ENCODE measurements at regions not wholly inside any gene's neighbourhood (a gene's known extent, or its start where the extent isn't known, plus 50 kb on each side); places are given as distances from the start of the nearest gene placed in this dataset.

DNA sequence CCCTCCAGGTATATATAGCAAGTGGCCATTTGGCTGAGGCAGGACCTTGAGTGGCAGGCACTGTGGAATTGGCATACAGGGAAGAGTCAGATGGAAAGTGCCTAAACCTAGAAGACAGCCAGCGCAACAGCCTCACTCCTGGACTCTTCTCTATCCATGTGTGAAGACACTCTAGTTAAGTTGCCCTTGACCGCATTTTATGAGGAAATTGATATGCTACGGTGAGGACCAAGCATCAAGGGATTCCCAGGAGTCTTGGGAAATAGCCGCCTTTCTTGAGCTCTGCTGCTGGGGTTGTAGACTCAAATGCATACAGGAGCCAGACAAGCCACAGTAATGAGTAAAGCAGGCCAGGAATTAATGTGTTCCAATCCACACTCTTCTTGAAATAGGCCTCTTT, 145.9 kb upstream of the KAZN start:
- in situ Hi-C loops (cut with MboI; ENCODE audit: low pct_unique_long_range_greater_than_20kb, low sequenced_read_pairs, unreplicated experiment), result no loop called here
- no peak for DNase-seq (ENCODE audit: low spot score)
- TF ChIP-seq, protein P1, sequence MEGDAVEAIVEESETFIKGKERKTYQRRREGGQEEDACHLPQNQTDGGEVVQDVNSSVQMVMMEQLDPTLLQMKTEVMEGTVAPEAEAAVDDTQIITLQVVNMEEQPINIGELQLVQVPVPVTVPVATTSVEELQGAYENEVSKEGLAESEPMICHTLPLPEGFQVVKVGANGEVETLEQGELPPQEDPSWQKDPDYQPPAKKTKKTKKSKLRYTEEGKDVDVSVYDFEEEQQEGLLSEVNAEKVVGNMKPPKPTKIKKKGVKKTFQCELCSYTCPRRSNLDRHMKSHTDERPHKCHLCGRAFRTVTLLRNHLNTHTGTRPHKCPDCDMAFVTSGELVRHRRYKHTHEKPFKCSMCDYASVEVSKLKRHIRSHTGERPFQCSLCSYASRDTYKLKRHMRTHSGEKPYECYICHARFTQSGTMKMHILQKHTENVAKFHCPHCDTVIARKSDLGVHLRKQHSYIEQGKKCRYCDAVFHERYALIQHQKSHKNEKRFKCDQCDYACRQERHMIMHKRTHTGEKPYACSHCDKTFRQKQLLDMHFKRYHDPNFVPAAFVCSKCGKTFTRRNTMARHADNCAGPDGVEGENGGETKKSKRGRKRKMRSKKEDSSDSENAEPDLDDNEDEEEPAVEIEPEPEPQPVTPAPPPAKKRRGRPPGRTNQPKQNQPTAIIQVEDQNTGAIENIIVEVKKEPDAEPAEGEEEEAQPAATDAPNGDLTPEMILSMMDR (IDR thresholded peaks at IDR 0.05; ENCODE audit: extremely low read depth, insufficient read depth, missing control alignments), result no peak

DNA sequence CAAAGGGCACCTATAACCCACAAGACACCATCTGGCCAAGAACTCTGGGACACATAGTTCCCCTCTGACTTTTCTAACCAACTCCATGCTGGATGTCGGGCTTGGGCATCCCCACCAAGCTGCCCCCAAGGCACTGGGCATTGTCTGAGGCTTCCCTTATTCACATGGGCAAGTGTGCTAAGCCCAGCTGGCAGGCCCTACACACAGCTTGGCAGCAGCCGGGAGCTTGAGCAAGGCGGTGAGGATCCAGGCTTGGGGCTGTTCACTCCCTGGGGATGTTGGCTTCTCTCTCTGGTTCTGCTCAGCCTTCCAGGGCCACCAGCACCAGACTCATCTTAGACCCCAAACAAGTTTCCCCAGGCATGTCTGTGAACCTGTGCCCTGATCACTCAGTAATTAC, 138.3 kb upstream of the KAZN start:
- in situ Hi-C loops (cut with MboI; ENCODE audit: low pct_unique_long_range_greater_than_20kb, low sequenced_read_pairs, unreplicated experiment), result no loop called here
- TF ChIP-seq, protein P1 (IDR thresholded peaks at IDR 0.05; ENCODE audit: extremely low read depth, insufficient read depth, missing control alignments), result no peak
- DNase-seq (ENCODE audit: low spot score), result no peak

DNA sequence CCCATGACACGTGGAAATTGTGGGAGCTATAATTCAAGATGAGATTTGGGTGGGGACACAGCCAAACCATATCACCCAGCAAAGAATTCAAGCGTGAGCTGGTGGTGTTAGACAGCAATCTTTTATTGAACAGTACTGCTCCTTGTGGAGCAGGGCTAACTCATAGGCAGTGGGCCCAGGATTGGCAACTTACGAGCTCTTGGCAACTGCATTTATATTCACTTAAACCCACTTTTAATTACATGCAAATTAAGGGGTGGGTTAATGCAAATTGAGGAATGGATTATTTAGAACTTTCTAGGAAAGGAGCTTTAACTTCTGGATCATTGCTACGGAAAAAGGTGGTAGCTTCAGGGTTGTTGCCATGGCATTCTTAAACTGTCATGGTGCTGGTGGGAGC, 135.6 kb upstream of the KAZN start:
- in situ Hi-C loops (cut with MboI; ENCODE audit: low pct_unique_long_range_greater_than_20kb, low sequenced_read_pairs, unreplicated experiment), result no loop called here
- TF ChIP-seq, protein P1 (IDR thresholded peaks at IDR 0.05; ENCODE audit: extremely low read depth, insufficient read depth, missing control alignments), result no peak
- DNase-seq (ENCODE audit: low spot score), result no peak

DNA sequence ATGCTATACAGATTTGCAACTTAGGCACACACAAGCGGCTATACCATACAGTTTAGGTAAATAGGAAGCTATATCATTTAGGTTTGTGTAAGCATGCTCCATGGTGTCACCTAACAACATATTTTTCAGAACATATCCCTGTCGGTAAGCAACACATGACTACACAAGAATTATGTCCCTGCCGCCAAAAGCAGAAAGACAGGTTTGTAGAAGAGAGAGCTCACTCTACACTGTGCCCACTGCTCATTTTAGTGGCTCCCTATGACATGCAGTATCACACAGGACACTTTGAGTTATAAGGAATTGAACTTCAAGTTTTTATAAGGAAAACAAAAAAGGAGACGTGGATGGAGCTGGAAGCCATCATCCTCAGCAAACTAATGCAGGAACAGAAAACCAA, 132.5 kb upstream of the KAZN start:
- no peak for DNase-seq (ENCODE audit: low spot score)
- in situ Hi-C loops (cut with MboI; ENCODE audit: low pct_unique_long_range_greater_than_20kb, low sequenced_read_pairs, unreplicated experiment), result no loop called here
- TF ChIP-seq, protein P1 (IDR thresholded peaks at IDR 0.05; ENCODE audit: extremely low read depth, insufficient read depth, missing control alignments), result no peak

DNA sequence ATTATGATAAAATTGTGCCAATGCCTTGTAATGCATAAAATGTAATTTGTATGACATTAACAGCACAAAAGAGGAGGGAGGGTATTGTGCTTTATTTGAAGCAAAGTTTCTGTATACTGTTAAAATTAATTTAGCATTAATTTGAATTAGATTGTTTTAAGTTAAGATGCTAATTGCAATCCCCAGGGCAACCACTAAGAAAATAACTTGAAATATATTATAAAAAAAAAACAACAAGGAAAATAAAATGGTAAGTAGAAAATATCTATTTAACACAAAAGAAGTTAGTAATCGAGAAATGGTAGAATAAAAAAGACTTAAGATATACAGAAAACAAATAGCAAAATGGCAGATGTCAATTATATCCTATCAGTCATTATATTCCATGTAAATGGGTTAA, 131.4 kb upstream of the KAZN start:
- in situ Hi-C loops (cut with MboI; ENCODE audit: low pct_unique_long_range_greater_than_20kb, low sequenced_read_pairs, unreplicated experiment), result no loop called here

DNA sequence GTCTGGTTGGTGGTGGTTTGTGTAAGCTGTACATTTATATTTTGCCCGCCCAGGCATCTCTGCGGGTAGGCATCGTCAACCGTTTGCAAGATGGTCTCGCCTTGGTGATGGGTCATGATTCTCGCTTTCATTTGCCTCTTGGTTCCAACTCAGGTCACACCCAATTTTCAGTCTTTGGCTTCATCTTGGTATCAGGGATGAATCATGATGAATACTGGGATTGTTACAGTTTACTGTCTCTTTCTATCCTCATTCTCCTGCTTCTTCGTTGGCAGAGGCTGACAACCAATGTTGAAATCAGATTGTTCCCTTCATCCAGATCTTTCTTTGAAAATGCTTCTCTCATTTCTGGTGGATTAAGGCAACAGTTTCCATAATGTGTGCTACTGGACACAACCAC, 129.7 kb upstream of the KAZN start:
- in situ Hi-C loops (cut with MboI; ENCODE audit: low pct_unique_long_range_greater_than_20kb, low sequenced_read_pairs, unreplicated experiment), result no loop called here
- DNase-seq (ENCODE audit: low spot score), result no peak
- TF ChIP-seq, protein P1 (IDR thresholded peaks at IDR 0.05; ENCODE audit: extremely low read depth, insufficient read depth, missing control alignments), result no peak

More for the DNA sequence above, 131.4 kb upstream of the KAZN start:
- DNase-seq (ENCODE audit: low spot score), result no peak
- TF ChIP-seq, protein P1 (IDR thresholded peaks at IDR 0.05; ENCODE audit: extremely low read depth, insufficient read depth, missing control alignments), result no peak

DNA sequence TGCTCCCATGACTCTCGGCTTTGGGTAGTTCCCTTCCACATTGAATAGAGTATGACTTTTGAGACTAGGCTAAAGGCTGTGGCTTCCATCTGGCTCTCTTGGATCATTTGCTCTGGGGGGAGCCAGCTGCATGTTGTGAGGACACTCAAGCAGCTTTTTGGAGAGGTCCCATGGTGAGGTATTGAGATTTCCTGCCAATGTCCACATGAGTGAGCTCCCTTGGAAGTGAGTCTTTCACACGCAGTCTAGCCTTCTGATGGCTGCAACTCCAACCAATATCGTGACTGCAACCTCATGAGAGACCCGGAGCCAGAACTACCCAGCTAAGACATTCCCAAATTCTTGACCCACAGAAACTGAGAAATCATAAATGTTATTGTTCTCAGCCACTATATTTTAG, 127.7 kb upstream of the KAZN start:
- DNase-seq (ENCODE audit: low spot score), result no peak
- TF ChIP-seq, protein P1 (IDR thresholded peaks at IDR 0.05; ENCODE audit: extremely low read depth, insufficient read depth, missing control alignments), result no peak
- in situ Hi-C loops (cut with MboI; ENCODE audit: low pct_unique_long_range_greater_than_20kb, low sequenced_read_pairs, unreplicated experiment), result no loop called here

Measured in GM13977 (cell line).